ENCODE measurements at regions not wholly inside any gene's neighbourhood (a gene's known extent, or its start where the extent isn't known, plus 50 kb on each side); places are given as distances from the start of the nearest gene placed in this dataset.
A peak's percentile ranks its signal among the peaks of the same experiment; 100 is the strongest.

DNA sequence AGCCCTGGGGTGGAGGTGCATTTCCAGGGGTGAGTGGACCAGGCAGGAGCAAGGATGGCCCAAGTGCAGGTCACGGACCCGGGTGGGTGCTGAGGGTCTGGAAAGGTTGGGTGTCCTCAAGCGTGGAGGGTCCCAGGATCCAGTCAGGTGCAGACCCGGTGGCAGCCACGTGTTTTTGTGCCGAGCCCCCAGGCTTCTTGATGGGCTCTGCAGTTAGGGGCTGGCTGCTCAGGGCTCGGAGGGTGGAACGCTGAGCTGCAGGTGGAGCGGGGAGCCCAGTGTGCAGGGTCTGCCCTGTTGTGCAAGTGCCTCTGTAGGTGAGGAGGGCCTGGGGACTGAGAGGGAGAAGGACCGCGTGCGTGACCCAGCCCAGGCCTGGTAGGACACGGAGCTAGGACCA is 70.9 kb upstream of the HLA-E start:
- POLR2A ChIA-PET = no interaction called here
- no peak for DNase-seq (ENCODE audit: extremely low spot score)
- CTCF ChIA-PET = no interaction called here
- TF ChIP-seq TARDBP (IDR thresholded peaks at IDR 0.05) (no peak), L3MBTL2 (conservative IDR thresholded peaks at IDR 0.05) (no peak), FOXK2 (IDR thresholded peaks at IDR 0.05) (no peak), BHLHE40 (IDR thresholded peaks at IDR 0.05; ENCODE audit: borderline replicate concordance) (no peak), LEF1 (IDR thresholded peaks at IDR 0.05; ENCODE audit: borderline replicate concordance) (no peak), SUZ12 (IDR thresholded peaks at IDR 0.05) (no peak), FOXA1 (IDR thresholded peaks at IDR 0.05) (no peak), ARNT (IDR thresholded peaks at IDR 0.05) (no peak), NFRKB (IDR thresholded peaks at IDR 0.05) (no peak), ELF4 (IDR thresholded peaks at IDR 0.05) (no peak), HDGF (IDR thresholded peaks at IDR 0.05; ENCODE audit: borderline replicate concordance) (no peak), ZNF384 (IDR thresholded peaks at IDR 0.05) (no peak), CTBP1 (IDR thresholded peaks at IDR 0.05; ENCODE audit: borderline replicate concordance) (no peak)
- TF ChIP-seq, protein P1, sequence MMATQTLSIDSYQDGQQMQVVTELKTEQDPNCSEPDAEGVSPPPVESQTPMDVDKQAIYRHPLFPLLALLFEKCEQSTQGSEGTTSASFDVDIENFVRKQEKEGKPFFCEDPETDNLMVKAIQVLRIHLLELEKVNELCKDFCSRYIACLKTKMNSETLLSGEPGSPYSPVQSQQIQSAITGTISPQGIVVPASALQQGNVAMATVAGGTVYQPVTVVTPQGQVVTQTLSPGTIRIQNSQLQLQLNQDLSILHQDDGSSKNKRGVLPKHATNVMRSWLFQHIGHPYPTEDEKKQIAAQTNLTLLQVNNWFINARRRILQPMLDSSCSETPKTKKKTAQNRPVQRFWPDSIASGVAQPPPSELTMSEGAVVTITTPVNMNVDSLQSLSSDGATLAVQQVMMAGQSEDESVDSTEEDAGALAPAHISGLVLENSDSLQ (IDR thresholded peaks at IDR 0.05) = no peak

DNA sequence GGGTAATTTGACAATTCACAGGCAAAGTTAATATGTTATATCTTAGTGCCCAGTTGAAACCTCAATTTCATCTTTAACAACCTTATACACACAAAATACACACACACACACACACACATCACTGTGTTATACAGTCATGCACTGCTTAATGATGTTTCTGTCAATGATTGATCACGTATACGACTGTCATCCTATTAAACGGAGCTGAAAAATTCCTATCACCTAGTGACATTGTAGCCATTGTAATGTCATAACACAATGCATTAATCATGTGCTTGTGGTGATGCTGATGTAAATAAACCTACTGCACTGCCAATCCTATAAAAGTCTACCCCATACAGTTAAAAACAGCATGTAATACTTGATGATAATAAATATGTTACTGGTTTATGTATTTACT is 64.8 kb upstream of the HLA-E start:
- CTCF ChIA-PET = no interaction called here
- TF ChIP-seq, protein P1 (IDR thresholded peaks at IDR 0.05) = peak; percentile 55; the same call in 1 of the 2 replicates
- TF ChIP-seq LEF1 (IDR thresholded peaks at IDR 0.05; ENCODE audit: borderline replicate concordance) = no peak
- POLR2A ChIA-PET = no interaction called here
- no peak for DNase-seq (ENCODE audit: extremely low spot score)

Measured in HEK293T (cell line).